VCaP (cell line): ENCODE measurements at regions not wholly inside any gene's neighbourhood (a gene's known extent, or its start where the extent isn't known, plus 50 kb on each side); places are given as distances from the start of the nearest gene placed in this dataset.

Experiments used
- H3K27ac ChIP-seq: fragments of 450-650 bp; 2 replicates; pipeline ENCODE4 v1.5.1; 2017
- CTCF ChIP-seq: fragments of 450-650 bp; conservative IDR thresholded peaks from 2 replicates; pipeline ENCODE4 v1.5.1; 2017; ENCODE audit warnings: mild to moderate bottlenecking, moderate library complexity

GRCh38 chr21:27713154-27714109 is 746.5 kb upstream of the ADAMTS5 start:
- no peak for TF ChIP-seq CTCF

DNA sequence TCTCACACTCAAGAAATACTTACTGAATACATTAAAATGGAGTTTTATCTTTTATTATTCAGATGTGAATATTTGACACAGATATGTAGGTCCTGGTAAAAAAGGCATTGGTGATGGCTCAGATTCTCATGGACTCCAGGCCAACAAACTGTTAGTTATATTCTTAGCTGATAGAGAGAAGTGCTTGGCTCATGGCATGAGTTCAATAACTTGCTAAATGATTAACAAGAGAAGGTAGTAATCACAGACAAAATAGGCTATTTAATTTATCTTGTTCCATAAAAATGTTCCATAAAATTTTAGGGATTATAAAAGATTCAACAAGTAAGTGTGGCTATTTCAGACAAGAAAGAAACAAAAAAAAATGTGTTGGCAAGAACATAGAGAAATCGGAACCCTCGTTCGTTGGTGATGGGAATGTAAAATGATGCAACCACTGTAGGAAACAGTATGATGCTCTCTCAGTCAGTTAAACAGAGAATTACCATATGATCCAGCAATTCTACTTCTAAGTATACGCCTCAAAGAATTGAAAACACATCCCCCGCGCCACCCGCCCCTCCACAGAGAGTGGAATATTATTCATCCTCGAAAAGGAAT is 737.8 kb upstream of the ADAMTS5 start:
- peak overlapping the region; percentile 67 for H3K27ac ChIP-seq
- no peak for TF ChIP-seq CTCF

More at GRCh38 chr21:27713154-27714109, 746.5 kb upstream of the ADAMTS5 start:
- peak overlapping the region; percentile 35 for H3K27ac ChIP-seq

GRCh38 chr21:27703791-27704190 is 736.9 kb upstream of the ADAMTS5 start:
- H3K27ac ChIP-seq: peak overlapping the region; percentile 67
- no peak for TF ChIP-seq CTCF

DNA sequence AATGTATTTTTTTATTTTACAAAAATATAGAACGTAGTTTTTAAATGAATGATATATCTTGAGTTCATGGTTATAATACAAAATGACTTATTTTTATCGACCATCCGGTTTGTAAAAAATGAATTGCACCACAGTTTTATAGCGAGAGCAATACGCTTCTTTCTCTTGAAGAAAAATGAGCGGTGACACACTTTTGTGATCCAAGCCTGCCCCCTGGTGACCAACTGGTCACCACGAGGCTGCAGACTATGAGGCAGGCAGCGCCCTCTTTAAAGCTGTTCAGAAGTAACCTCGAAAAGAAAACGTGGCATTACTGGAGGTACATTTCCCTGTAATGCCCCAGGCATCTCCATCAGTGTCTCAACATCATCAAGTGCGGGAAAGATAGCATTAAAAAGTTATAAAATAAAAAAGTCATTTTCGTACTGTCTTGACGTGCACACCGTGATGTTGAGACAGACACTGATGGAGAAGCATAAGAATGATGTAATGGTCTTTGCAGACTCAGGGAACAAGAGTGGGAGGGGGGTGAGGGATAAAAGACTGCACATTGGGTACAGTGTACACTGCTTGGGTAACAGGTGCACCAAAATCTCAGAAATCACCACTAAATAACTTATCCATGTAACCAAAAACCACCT is 734.2 kb upstream of the ADAMTS5 start:
- TF ChIP-seq CTCF: peak; percentile 96
- no peak overlapping the region for H3K27ac ChIP-seq

- no peak overlapping the region for H3K27ac ChIP-seq
- no peak for TF ChIP-seq CTCF
Measured at GRCh38 chr21:27695246-27695645, 728.4 kb upstream of the ADAMTS5 start.

GRCh38 chr21:27694667-27695066 is 727.8 kb upstream of the ADAMTS5 start:
- H3K27ac ChIP-seq: no peak overlapping the region
- TF ChIP-seq CTCF: no peak

GRCh38 chr21:27693376-27693775 is 726.5 kb upstream of the ADAMTS5 start:
- no peak overlapping the region for H3K27ac ChIP-seq
- TF ChIP-seq CTCF: no peak
